Vagina (tissue), 2 donors: ENCODE measurements at regions not wholly inside any gene's neighbourhood (a gene's known extent, or its start where the extent isn't known, plus 50 kb on each side); places are given as distances from the start of the nearest gene placed in this dataset.

Experiments used
- POLR2A ChIP-seq, 2 donors: fragments of 450-650 bp; IDR thresholded peaks; one replicate each; pipeline ENCODE4 v1.6.1; 2017; ENCODE audit warnings: antibody characterized with exemption in 2 of 2, mild to moderate bottlenecking in 2 of 2, moderate library complexity in 2 of 2
- POLR2AphosphoS5 ChIP-seq, 2 donors: sonication (generic); formaldehyde crosslinking; IDR thresholded peaks; one replicate each; pipeline ENCODE4 v1.9.0; 2017; ENCODE audit warnings: antibody characterized with exemption in 2 of 2, mild to moderate bottlenecking in 2 of 2, low read depth in 1 of 2; ENCODE audit not compliant: insufficient read depth in 1 of 2
- TF ChIP-seq, protein P1 (sequence below), 3 experiments: fragments of 450-650 bp in 2 of 3; fragments of 200-600 bp in 1 of 3; sonication (generic) in 1 of 3; IDR thresholded peaks; one replicate each; pipeline ENCODE4 v1.5.1; 2017 to 2019; ENCODE audit warnings: antibody characterized with exemption in 3 of 3, mild to moderate bottlenecking in 2 of 3, moderate library complexity in 2 of 3

GRCh38 chr10:120701381-120701780 is 149.8 kb upstream of the WDR11 start:
- TF ChIP-seq POLR2A (IDR thresholded peaks at IDR 0.05) (no peak), POLR2AphosphoS5 (IDR thresholded peaks at IDR 0.05; ENCODE audit: insufficient read depth in 1 of 2, low read depth in 1 of 2) (no peak)
- TF ChIP-seq, protein P1, sequence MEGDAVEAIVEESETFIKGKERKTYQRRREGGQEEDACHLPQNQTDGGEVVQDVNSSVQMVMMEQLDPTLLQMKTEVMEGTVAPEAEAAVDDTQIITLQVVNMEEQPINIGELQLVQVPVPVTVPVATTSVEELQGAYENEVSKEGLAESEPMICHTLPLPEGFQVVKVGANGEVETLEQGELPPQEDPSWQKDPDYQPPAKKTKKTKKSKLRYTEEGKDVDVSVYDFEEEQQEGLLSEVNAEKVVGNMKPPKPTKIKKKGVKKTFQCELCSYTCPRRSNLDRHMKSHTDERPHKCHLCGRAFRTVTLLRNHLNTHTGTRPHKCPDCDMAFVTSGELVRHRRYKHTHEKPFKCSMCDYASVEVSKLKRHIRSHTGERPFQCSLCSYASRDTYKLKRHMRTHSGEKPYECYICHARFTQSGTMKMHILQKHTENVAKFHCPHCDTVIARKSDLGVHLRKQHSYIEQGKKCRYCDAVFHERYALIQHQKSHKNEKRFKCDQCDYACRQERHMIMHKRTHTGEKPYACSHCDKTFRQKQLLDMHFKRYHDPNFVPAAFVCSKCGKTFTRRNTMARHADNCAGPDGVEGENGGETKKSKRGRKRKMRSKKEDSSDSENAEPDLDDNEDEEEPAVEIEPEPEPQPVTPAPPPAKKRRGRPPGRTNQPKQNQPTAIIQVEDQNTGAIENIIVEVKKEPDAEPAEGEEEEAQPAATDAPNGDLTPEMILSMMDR (IDR thresholded peaks at IDR 0.05) = no peak
